ENCODE measurements at regions not wholly inside any gene's neighbourhood (a gene's known extent, or its start where the extent isn't known, plus 50 kb on each side); places are given as distances from the start of the nearest gene placed in this dataset.

GRCh38 chr5:126369083-126369482, 54.1 kb upstream of the GRAMD2B start:
- no peak for TF ChIP-seq CTCF (IDR thresholded peaks at IDR 0.05)
- TF ChIP-seq EP300 (IDR thresholded peaks at IDR 0.05) = no peak
- TF ChIP-seq POLR2AphosphoS5 (IDR thresholded peaks at IDR 0.05) = no peak
- no peak for TF ChIP-seq POLR2A (IDR thresholded peaks at IDR 0.05)

All from suprapubic skin (tissue), 4 donors.